ENCODE measurements at regions not wholly inside any gene's neighbourhood (a gene's known extent, or its start where the extent isn't known, plus 50 kb on each side); places are given as distances from the start of the nearest gene placed in this dataset.
A peak's percentile ranks its signal among the peaks of the same experiment; 100 is the strongest.

DNA sequence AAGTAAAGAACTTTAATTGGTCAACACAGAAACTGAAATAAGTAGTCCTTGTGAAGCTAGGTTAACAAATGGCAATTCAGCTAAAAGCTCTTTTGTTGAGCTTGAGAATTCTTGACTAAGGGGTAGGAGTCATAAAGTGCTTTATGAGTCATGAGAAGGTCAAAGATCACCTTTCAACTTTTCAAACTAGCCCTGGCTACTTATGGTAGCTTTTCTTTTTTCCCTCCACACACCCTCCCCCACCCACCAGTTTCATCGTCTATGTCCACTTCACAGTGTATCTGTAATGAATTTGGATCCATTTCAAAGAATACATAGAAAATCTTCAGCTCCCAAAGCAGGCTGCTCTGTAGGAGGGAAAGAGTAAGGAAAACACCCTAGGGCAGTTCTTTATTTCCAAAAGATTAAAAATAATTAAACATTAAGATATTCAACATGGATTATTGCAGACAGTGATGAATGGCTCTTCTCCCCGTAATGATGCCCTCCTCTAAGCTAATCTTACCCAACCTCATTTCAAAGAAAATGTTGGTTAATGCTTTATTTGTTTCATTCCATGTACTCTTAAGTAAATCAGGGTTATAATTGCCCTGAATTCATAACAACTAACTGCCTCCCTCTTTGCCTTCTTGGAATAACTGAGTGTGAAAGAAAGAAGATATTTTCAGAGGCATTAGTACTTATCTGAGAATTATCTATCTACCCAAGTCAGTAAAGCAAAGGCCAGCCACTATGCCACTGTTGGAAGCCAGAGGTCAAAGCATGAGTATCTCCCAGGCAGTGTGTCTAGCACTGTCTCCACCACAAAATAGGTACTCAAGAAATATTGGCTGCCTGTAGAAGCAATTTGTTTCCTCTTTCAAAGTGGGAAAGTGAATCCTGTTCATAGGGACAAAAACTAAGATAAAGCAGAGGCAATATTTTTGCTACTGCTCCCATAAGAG lies 290.6 kb downstream of the PIK3R1 start:
- in situ Hi-C loops (cut with HindIII; ENCODE audit: low pct_unique_long_range_greater_than_20kb, low sequenced_read_pairs), result no loop called here
- no peak for TF ChIP-seq JUND (IDR thresholded peaks at IDR 0.05; ENCODE audit: low read depth)
- no peak for DNase-seq (ENCODE audit: low read depth in 1 of 2, low spot score in 1 of 2)

DNA sequence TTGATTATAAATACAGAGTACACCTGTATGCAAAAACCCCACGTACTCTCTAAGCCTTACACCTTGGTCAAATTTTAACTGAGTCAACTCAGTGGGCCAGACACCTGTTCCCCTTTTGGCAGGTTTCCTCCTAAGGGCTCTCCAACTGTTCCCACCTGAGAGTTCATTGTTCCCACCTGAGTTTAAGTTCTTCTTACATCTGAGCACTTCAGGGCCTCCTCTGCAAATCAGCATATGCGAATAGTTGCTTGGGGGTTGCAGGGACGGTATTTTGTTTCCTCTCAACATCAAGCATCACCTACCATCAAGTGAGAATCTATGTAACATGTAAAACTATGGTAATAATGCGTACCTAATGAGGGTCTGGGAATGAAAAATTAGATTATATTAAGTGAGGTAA lies 300.0 kb downstream of the PIK3R1 start:
- no peak for TF ChIP-seq JUND (IDR thresholded peaks at IDR 0.05; ENCODE audit: low read depth)
- in situ Hi-C loops (cut with HindIII; ENCODE audit: low pct_unique_long_range_greater_than_20kb, low sequenced_read_pairs), result no loop called here

DNA sequence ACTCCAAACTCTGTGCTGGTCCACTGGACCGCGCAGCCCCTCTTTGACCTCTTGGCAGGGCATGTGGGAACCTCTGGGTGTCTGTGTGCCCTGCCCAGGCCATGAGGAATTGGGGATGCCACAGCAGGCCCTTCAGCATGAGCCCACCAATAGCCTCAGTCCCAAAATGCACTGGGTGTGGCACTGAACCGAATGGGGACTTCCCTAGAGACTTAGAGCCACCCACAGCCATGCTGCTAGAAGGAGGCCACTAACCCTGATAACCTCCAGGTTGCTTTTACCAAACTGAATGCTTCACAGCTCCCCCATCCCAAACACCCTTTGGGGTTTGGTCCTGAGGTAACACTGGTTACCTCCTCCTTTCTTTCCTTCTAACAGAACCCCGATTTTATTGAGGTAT lies 302.7 kb downstream of the PIK3R1 start:
- DNase-seq (ENCODE audit: low read depth in 1 of 2, low spot score in 1 of 2), result no peak
- in situ Hi-C loops (cut with HindIII; ENCODE audit: low pct_unique_long_range_greater_than_20kb, low sequenced_read_pairs), result no loop called here
- no peak for TF ChIP-seq JUND (IDR thresholded peaks at IDR 0.05; ENCODE audit: low read depth)

More for the DNA sequence above, 300.0 kb downstream of the PIK3R1 start:
- no peak for DNase-seq (ENCODE audit: low read depth in 1 of 2, low spot score in 1 of 2)

DNA sequence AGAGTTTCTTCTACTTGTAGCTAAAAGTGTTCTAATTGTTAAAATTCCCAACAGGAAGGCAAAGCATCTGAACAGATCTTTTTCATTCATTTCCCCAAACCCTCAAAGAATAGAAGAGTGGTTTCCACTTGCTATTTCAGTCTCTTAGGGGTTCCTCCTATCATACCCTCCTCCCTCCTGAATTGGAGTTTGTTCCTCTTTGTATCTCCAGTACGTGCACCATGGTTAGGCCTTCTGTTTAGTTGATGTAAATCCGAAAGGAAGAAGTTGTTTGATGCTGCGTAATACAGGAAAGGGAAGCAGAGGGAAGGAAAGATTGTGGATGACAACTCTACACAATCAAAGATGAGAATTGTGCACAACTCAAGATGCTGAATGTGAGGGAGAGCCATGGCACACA lies 303.6 kb downstream of the PIK3R1 start:
- no peak for TF ChIP-seq JUND (IDR thresholded peaks at IDR 0.05; ENCODE audit: low read depth)
- in situ Hi-C loops (cut with HindIII; ENCODE audit: low pct_unique_long_range_greater_than_20kb, low sequenced_read_pairs), result no loop called here
- DNase-seq (ENCODE audit: low read depth in 1 of 2, low spot score in 1 of 2), result no peak

DNA sequence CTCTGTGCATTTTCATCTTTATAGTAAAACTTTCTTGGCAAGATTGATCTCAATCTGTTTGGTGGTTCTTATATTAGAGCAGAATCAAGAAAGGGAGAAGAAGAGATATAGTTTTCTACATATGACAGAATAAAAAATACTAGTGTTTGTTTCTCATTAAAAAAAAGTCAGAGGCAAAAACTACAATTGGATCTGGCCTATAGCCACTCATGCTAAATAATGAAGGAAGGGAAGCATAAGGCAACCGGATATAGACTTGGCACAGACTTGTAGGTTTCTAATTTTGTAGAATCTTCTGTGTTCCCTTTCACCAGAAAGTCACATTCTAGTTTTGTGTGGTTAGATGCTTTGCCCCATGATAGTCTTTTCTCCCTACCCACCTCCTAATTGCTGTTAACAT lies 306.2 kb downstream of the PIK3R1 start:
- no peak for TF ChIP-seq JUND (IDR thresholded peaks at IDR 0.05; ENCODE audit: low read depth)
- DNase-seq (ENCODE audit: low read depth in 1 of 2, low spot score in 1 of 2), result no peak
- in situ Hi-C loops (cut with HindIII; ENCODE audit: low pct_unique_long_range_greater_than_20kb, low sequenced_read_pairs), result no loop called here

DNA sequence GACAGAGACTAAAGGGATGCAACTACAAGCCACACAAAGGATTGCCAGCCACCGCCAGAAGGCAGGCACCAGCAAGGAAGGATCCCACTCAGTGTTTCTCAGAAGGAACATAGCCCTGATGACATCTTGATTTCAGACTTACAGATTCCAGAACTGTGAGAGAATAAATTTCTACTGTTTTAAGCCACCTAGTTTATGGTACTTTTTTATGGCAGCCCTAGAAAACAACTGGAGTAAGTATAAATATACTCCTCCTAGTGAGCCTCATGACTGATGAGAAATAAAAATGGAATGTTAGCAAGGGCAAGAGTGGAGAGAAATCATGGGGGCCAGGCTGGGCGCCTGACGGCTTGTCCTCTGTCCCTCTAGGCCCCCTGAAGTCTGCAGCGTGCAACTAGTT lies 307.3 kb downstream of the PIK3R1 start:
- DNase-seq (ENCODE audit: low read depth in 1 of 2, low spot score in 1 of 2), result no peak
- TF ChIP-seq JUND (IDR thresholded peaks at IDR 0.05; ENCODE audit: low read depth), result no peak
- in situ Hi-C loops (cut with HindIII; ENCODE audit: low pct_unique_long_range_greater_than_20kb, low sequenced_read_pairs), result no loop called here

DNA sequence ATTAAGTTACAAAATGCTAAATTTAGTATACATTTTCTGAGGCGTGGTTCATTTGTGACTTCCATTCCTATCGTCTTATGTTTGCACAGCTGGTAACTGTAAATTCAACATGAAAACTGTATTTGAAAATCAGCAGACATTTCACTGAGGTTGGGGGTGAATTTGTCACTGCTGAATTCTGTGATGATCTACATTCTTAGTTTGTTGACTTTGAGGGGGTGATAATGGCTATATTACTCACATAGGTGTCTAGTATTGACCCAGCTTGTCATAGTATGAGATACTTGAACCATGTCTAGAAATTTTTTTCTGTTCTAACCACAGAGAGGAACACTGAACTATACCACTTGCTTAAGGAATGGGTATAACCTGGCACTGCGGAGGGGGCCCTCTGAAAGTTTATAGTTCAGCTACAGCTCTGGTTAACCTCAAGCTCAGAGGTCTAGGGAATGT lies 313.3 kb downstream of the PIK3R1 start:
- in situ Hi-C loops (cut with HindIII; ENCODE audit: low pct_unique_long_range_greater_than_20kb, low sequenced_read_pairs), result no loop called here
- DNase-seq (ENCODE audit: low read depth in 1 of 2, low spot score in 1 of 2), result no peak
- no peak for TF ChIP-seq JUND (IDR thresholded peaks at IDR 0.05; ENCODE audit: low read depth)

DNA sequence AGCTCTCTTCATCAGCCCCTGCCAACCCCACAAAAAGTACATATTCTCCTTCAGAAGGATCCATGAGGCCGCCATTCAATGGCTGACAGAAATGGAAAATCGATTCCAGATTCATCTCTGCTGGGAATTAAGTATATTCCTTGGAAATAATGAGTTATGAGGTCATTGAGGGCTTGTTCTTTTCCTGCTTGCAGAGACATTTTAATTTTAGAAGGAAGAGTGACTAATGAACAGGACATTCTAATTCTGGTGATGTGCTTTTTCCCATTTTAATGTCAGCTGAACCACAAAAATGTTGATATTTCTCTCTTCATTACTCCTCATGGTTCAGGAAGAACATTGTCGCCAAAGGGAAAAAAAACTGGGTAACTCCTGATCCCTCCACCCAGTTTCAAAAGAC lies 314.0 kb downstream of the PIK3R1 start:
- DNase-seq (ENCODE audit: low read depth in 1 of 2, low spot score in 1 of 2), result no peak
- in situ Hi-C loops (cut with HindIII; ENCODE audit: low pct_unique_long_range_greater_than_20kb, low sequenced_read_pairs), result no loop called here
- no peak for TF ChIP-seq JUND (IDR thresholded peaks at IDR 0.05; ENCODE audit: low read depth)

DNA sequence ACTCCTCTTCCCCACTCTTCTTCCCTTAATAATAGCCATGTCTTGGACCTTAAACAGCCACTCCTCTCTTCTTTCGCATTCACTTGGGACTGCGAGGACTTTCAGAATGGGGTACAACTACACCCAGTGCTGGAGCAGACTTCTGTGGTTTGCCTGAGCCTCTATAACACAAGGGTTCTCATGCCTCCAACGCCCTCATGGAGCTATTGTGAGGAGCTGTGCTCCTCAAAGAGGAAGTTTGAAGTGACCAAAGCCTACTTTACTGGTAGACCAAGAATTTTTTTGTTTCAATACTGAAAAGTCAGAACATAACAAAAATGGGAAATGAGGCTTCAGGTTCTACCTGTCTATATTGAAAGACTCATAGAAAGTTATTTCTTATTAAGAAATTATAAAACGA lies 316.4 kb downstream of the PIK3R1 start:
- DNase-seq (ENCODE audit: low read depth in 1 of 2, low spot score in 1 of 2), result no peak
- in situ Hi-C loops (cut with HindIII; ENCODE audit: low pct_unique_long_range_greater_than_20kb, low sequenced_read_pairs), result no loop called here
- no peak for TF ChIP-seq JUND (IDR thresholded peaks at IDR 0.05; ENCODE audit: low read depth)

DNA sequence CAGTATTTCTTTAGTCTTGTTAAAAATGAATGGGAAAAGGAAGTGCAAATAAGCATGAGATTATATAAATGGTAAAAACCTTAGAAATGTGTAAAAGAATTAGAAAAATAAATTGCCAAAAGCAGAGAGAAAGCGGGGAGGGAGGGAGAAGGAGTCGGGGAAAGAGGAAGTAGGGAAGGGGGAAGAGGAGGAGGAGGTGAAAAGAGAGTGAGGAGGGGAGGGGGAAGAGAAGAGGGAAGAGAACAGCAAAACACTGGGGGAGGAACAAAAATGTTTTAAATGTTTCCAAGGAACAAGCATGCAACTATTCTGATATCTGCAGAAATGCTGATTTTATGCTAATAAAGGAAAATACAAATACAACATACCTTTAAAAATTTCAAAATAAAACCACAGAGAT lies 317.5 kb downstream of the PIK3R1 start:
- in situ Hi-C loops (cut with HindIII; ENCODE audit: low pct_unique_long_range_greater_than_20kb, low sequenced_read_pairs), result no loop called here
- peak in 1 of 2 experiments; percentile 36 for DNase-seq (ENCODE audit: low read depth in 1 of 2, low spot score in 1 of 2)
- no peak for TF ChIP-seq JUND (IDR thresholded peaks at IDR 0.05; ENCODE audit: low read depth)

DNA sequence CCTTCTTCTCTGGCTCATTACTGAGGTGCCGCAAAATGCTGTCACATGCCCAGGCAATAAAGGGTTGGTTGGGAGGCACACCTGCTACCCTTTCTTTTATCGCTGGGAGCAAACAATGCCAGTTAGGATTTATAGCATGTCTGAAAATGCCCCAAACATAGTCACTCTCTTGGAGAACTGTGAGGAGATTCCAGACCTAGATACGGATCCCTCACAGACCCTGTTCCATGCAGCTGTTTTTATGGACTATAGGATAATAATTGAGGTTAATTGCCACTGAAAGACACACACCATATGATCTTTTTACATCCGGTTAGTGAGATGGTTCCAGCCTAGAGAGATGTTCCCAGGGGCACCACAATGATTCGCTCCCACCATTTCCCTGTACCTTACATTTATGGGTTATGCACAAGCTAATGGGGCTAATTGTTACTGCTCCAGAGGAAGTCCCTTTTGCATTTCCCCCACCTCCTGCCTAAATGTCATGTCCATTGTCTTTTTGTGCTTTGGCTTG lies 318.1 kb downstream of the PIK3R1 start:
- in situ Hi-C loops (cut with HindIII; ENCODE audit: low pct_unique_long_range_greater_than_20kb, low sequenced_read_pairs), result no loop called here
- no peak for TF ChIP-seq JUND (IDR thresholded peaks at IDR 0.05; ENCODE audit: low read depth)
- peak in 1 of 2 experiments; percentile 81 for DNase-seq (ENCODE audit: low read depth in 1 of 2, low spot score in 1 of 2)

DNA sequence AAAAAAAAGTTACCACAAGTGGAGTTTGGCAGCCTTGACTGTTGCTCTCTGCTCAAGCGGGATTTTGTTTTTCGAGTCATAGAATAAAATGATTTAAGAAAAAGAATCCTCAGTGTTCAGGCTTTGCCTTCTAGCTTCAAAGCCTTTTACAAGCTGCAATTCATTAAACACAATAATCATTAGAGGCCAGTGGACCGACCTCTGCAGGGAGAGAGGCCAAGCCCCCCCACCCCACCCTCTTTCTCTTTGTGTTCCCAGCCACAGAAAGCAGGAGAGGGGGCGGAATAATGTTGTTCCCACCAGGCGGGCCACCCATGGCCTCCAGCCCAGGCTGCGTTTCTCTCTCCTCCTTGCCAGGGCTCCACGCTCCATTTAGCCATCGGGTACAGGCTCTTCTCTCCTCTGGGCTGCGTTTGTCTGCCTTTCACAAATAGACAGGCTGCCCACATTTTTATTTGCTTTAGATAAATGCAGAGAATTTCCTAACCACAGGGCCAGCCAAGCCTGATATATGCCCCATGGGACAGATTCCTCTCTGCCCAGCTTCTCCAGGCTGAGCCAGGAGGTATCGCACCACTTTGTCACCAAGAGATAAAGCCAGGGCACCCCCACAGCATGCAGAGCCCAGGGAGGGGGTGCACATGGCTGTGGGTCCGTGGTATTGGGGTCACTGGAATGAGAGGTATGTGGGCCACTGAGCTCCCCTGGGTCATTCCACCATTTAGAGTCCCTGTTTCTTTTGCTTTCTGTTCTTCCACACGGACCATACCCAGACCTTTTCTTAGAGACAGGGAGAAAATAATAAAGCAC lies 318.8 kb downstream of the PIK3R1 start:
- in situ Hi-C loops (cut with HindIII; ENCODE audit: low pct_unique_long_range_greater_than_20kb, low sequenced_read_pairs), result no loop called here
- DNase-seq (ENCODE audit: low read depth in 1 of 2, low spot score in 1 of 2), result peak in 1 of 2 experiments; percentile 87
- TF ChIP-seq JUND (IDR thresholded peaks at IDR 0.05; ENCODE audit: low read depth), result peak; percentile 28; the same call in 1 of the 2 replicates

All from T47D (cell line).